AG04450 (cell line): ENCODE measurements at regions not wholly inside any gene's neighbourhood (a gene's known extent, or its start where the extent isn't known, plus 50 kb on each side); places are given as distances from the start of the nearest gene placed in this dataset.

ENCODE experiments used
- CTCF ChIA-PET: fragments of 300-600, 350-600 bp; formaldehyde crosslinking; extraction: SDS; loops from one replicate; lab custom pipeline; 2022; ENCODE audit warnings: antibody characterized with exemption, inconsistent platforms; lab: Charles Lee
- POLR2A ChIA-PET: fragments of 350-600 bp; formaldehyde crosslinking; extraction: SDS; loops from one replicate; lab custom pipeline; 2021; ENCODE audit warnings: antibody characterized with exemption, inconsistent platforms; lab: Yijun Ruan, JAX
- DNase-seq: peaks from one replicate; pipeline ENCODE4 v3.0.0-alpha.2; 2011; ENCODE audit warnings: low read depth, low spot score
- H3K27ac ChIP-seq: one replicate; pipeline ENCODE4 v1.5.1; 2012; ENCODE audit warnings: low read depth, low read length, control low read depth
- H3K27me3 ChIP-seq: one replicate; pipeline ENCODE4 v1.6.0; 2012; ENCODE audit warnings: low read length; ENCODE audit not compliant: control insufficient read depth, insufficient read depth
- H3K4me3 ChIP-seq: 2 replicates; pipeline ENCODE4 v1.5.1; 2011; ENCODE audit warnings: mild to moderate bottlenecking, low read depth, low read length, control low read depth
- H3K9me3 ChIP-seq: 2 replicates; pipeline ENCODE4 v1.5.1; 2012; ENCODE audit warnings: low read length; ENCODE audit not compliant: control insufficient read depth, insufficient read depth
- CTCF ChIP-seq: IDR thresholded peaks from 2 replicates; pipeline ENCODE4 v1.5.1; 2011; ENCODE audit warnings: low read depth, low read length, control low read depth, inconsistent platforms

- no peak for DNase-seq
- TF ChIP-seq CTCF, result no peak
- Histone ChIP-seq H3K9me3 (peaks cover 4% of the 10 kb centered on the region; the same call in 1 of the 2 replicates), H3K27ac (no peak overlapping the region), H3K27me3 (no peaks in the 10 kb centered on the region), H3K4me3 (no peak overlapping the region)
- ChIA-PET POLR2A (no interaction called here), CTCF (no interaction called here)
These were observed 607.2 kb upstream of the WWC1 start for GRCh38 chr5:167684251-167684650.

GRCh38 chr5:167688341-167689130 is 602.9 kb upstream of the WWC1 start:
- Histone ChIP-seq H3K27ac (no peak overlapping the region), H3K9me3 (peaks cover 4% of the 10 kb centered on the region; the same call in 1 of the 2 replicates), H3K27me3 (no peaks in the 10 kb centered on the region), H3K4me3 (no peak overlapping the region)
- DNase-seq, result no peak
- no peak for TF ChIP-seq CTCF
- POLR2A ChIA-PET, result no interaction called here
- CTCF ChIA-PET, result no interaction called here

- no peak for TF ChIP-seq CTCF
- H3K4me3 ChIP-seq, result no peak overlapping the region
- no peaks in the 10 kb centered on the region for H3K27me3 ChIP-seq
- DNase-seq, result no peak
- ChIA-PET CTCF (interaction anchor here (0.8 to 1.1 kb wide), 3 partner anchors 29 to 525 kb away, joined by 3 to 6 read pairs (median 3); no protein-coding TSS in a partner anchor), POLR2A (no interaction called here)
- no peaks in the 10 kb centered on the region for H3K9me3 ChIP-seq
- H3K27ac ChIP-seq, result no peak overlapping the region
These were observed 596.9 kb upstream of the WWC1 start for GRCh38 chr5:167694325-167695147.

GRCh38 chr5:167696558-167697314 is 594.7 kb upstream of the WWC1 start:
- ChIA-PET CTCF (interaction anchor here (1.2 to 3.4 kb wide), 3 partner anchors 20 to 26 kb away, joined by 4 to 14 read pairs (median 4); no protein-coding TSS in a partner anchor), POLR2A (no interaction called here)
- no peak for TF ChIP-seq CTCF
- H3K9me3 ChIP-seq, result no peaks in the 10 kb centered on the region
- H3K4me3 ChIP-seq, result no peak overlapping the region
- no peak for DNase-seq
- no peak overlapping the region for H3K27ac ChIP-seq
- H3K27me3 ChIP-seq, result no peaks in the 10 kb centered on the region
